ENCODE measurements at regions not wholly inside any gene's neighbourhood (a gene's known extent, or its start where the extent isn't known, plus 50 kb on each side); places are given as distances from the start of the nearest gene placed in this dataset.

- H3K4me3 Mint-ChIP-seq: no peak overlapping the region
- no peaks in the 10 kb centered on the region for H3K4me1 Mint-ChIP-seq (ENCODE audit: unreplicated experiment)
- no peak overlapping the region for H3K27ac Mint-ChIP-seq
- TF ChIP-seq CTCF (conservative IDR thresholded peaks at IDR 0.05): no peak
- H3K36me3 Mint-ChIP-seq: no peaks in the 10 kb centered on the region
- DNase-seq (ENCODE audit: extremely low spot score, unreplicated experiment): no peak
- H3K27me3 Mint-ChIP-seq: no peaks in the 10 kb centered on the region
- no peaks in the 10 kb centered on the region for H3K9me3 Mint-ChIP-seq
These were observed 219.1 kb upstream of the ELAVL2 start for GRCh38 chr9:24045150-24045549.

- no peaks in the 10 kb centered on the region for H3K27me3 Mint-ChIP-seq
- no peaks in the 10 kb centered on the region for H3K9me3 Mint-ChIP-seq
- no peaks in the 10 kb centered on the region for H3K4me1 Mint-ChIP-seq (ENCODE audit: unreplicated experiment)
- TF ChIP-seq CTCF (conservative IDR thresholded peaks at IDR 0.05): no peak
- no peak for DNase-seq (ENCODE audit: extremely low spot score, unreplicated experiment)
- H3K4me3 Mint-ChIP-seq: no peak overlapping the region
- H3K27ac Mint-ChIP-seq: no peak overlapping the region
- no peaks in the 10 kb centered on the region for H3K36me3 Mint-ChIP-seq
These were observed 218.5 kb upstream of the ELAVL2 start for GRCh38 chr9:24044576-24044975.

- no peak for DNase-seq (ENCODE audit: extremely low spot score, unreplicated experiment)
- no peaks in the 10 kb centered on the region for H3K27me3 Mint-ChIP-seq
- H3K9me3 Mint-ChIP-seq: no peaks in the 10 kb centered on the region
- TF ChIP-seq CTCF (conservative IDR thresholded peaks at IDR 0.05): no peak
- no peak overlapping the region for H3K4me3 Mint-ChIP-seq
- no peaks in the 10 kb centered on the region for H3K36me3 Mint-ChIP-seq
- H3K4me1 Mint-ChIP-seq (ENCODE audit: unreplicated experiment): no peaks in the 10 kb centered on the region
- H3K27ac Mint-ChIP-seq: no peak overlapping the region
These were observed 215.2 kb upstream of the ELAVL2 start for GRCh38 chr9:24041160-24041690.

- no peak overlapping the region for H3K27ac Mint-ChIP-seq
- TF ChIP-seq CTCF (conservative IDR thresholded peaks at IDR 0.05): no peak
- no peaks in the 10 kb centered on the region for H3K9me3 Mint-ChIP-seq
- no peaks in the 10 kb centered on the region for H3K4me1 Mint-ChIP-seq (ENCODE audit: unreplicated experiment)
- no peaks in the 10 kb centered on the region for H3K27me3 Mint-ChIP-seq
- H3K4me3 Mint-ChIP-seq: no peak overlapping the region
- no peak for DNase-seq (ENCODE audit: extremely low spot score, unreplicated experiment)
- H3K36me3 Mint-ChIP-seq: no peaks in the 10 kb centered on the region
These were observed 210.4 kb upstream of the ELAVL2 start for GRCh38 chr9:24036459-24036858.

- Mint-ChIP-seq H3K36me3 (no peaks in the 10 kb centered on the region), H3K9me3 (no peaks in the 10 kb centered on the region), H3K4me1 (ENCODE audit: unreplicated experiment) (no peaks in the 10 kb centered on the region), H3K4me3 (no peak overlapping the region), H3K27me3 (no peaks in the 10 kb centered on the region), H3K27ac (no peak overlapping the region)
- DNase-seq (ENCODE audit: extremely low spot score, unreplicated experiment): no peak
- no peak for TF ChIP-seq CTCF (conservative IDR thresholded peaks at IDR 0.05)
These were observed 209.8 kb upstream of the ELAVL2 start for GRCh38 chr9:24035816-24036215.

- H3K4me3 Mint-ChIP-seq: no peak overlapping the region
- H3K27me3 Mint-ChIP-seq: no peaks in the 10 kb centered on the region
- H3K4me1 Mint-ChIP-seq (ENCODE audit: unreplicated experiment): no peaks in the 10 kb centered on the region
- H3K36me3 Mint-ChIP-seq: no peaks in the 10 kb centered on the region
- no peaks in the 10 kb centered on the region for H3K9me3 Mint-ChIP-seq
- no peak overlapping the region for H3K27ac Mint-ChIP-seq
- no peak for TF ChIP-seq CTCF (conservative IDR thresholded peaks at IDR 0.05)
- DNase-seq (ENCODE audit: extremely low spot score, unreplicated experiment): no peak
These were observed 185.8 kb upstream of the ELAVL2 start for GRCh38 chr9:24011881-24012280.

Data from type B pancreatic cell (in vitro differentiated cells).